ENCODE measurements at regions not wholly inside any gene's neighbourhood (a gene's known extent, or its start where the extent isn't known, plus 50 kb on each side); places are given as distances from the start of the nearest gene placed in this dataset.

GRCh38 chr2:158045362-158045761 is 56.3 kb upstream of the UPP2 start:
- WGBS, 4 donors = 69 to 89% (median 84%) methylated on average over 3 of the region's 3 CpGs
- Histone ChIP-seq H3K4me1 (peaks cover 0 to 31% (median 8%) of the 10 kb centered on the region in 12 donors), H3K27ac (no peak overlapping the region), H3K27me3 (no peaks in the 10 kb centered on the region), H3K4me3 (no peak overlapping the region), H3K36me3 (no peaks in the 10 kb centered on the region), H3K9me3 (no peaks in the 10 kb centered on the region)
- intact Hi-C loops (cut with DNase I) = no loop called here
- no peak for TF ChIP-seq POLR2A (IDR thresholded peaks at IDR 0.05)
- TF ChIP-seq CTCF (IDR thresholded peaks at IDR 0.05) = no peak
- ATAC-seq = no peak
- no peak for DNase-seq

- ATAC-seq (no peak), DNase-seq (no peak)
- Histone ChIP-seq H3K9me3 (no peaks in the 10 kb centered on the region), H3K4me3 (no peak overlapping the region), H3K36me3 (no peaks in the 10 kb centered on the region), H3K4me1 (peaks cover 0 to 31% (median 8%) of the 10 kb centered on the region in 12 donors), H3K27ac (peak overlapping the region in 9 of 12 donors; percentile 44 to 75 (median 60)), H3K27me3 (no peaks in the 10 kb centered on the region)
- intact Hi-C loops (cut with DNase I) = no loop called here
- 62 to 71% (median 67%) methylated on average over 5 of the region's 5 CpGs for WGBS, 4 donors
- TF ChIP-seq POLR2A (IDR thresholded peaks at IDR 0.05) (no peak), CTCF (IDR thresholded peaks at IDR 0.05) (no peak)
Measured at GRCh38 chr2:158043181-158043948, 58.3 kb upstream of the UPP2 start.

- no peak for TF ChIP-seq POLR2A (IDR thresholded peaks at IDR 0.05)
- TF ChIP-seq CTCF (IDR thresholded peaks at IDR 0.05) = no peak
- intact Hi-C loops (cut with DNase I) = no loop called here
- ATAC-seq = peak in 3 of 4 donors; percentile 48 to 82 (median 52)
- DNase-seq = peak in 3 of 5 donors; percentile 36 to 51 (median 38)
- H3K4me1 ChIP-seq = peaks cover 0 to 27% (median 8%) of the 10 kb centered on the region in 12 donors
- WGBS, 4 donors = 61 to 66% (median 65%) methylated on average over 6 of the region's 6 CpGs
- H3K27me3 ChIP-seq = no peaks in the 10 kb centered on the region
- H3K4me3 ChIP-seq = no peak overlapping the region
- H3K36me3 ChIP-seq = no peaks in the 10 kb centered on the region
- no peaks in the 10 kb centered on the region for H3K9me3 ChIP-seq
- H3K27ac ChIP-seq = peak overlapping the region in 10 of 12 donors; percentile 9 to 75 (median 60)
Measured at GRCh38 chr2:158042666-158043065, 59.0 kb upstream of the UPP2 start.

- ATAC-seq = peak in 3 of 4 donors; percentile 34 to 81 (median 42)
- 35 to 41% (median 37%) methylated on average over 2 of the region's 2 CpGs for WGBS, 4 donors
- Histone ChIP-seq H3K27ac (peak overlapping the region in 8 of 12 donors; percentile 9 to 75 (median 60)), H3K27me3 (no peaks in the 10 kb centered on the region), H3K36me3 (no peaks in the 10 kb centered on the region), H3K4me1 (peaks cover 0 to 22% (median 8%) of the 10 kb centered on the region in 12 donors), H3K4me3 (no peak overlapping the region), H3K9me3 (no peaks in the 10 kb centered on the region)
- TF ChIP-seq POLR2A (IDR thresholded peaks at IDR 0.05) = no peak
- TF ChIP-seq CTCF (IDR thresholded peaks at IDR 0.05) = no peak
- no peak for DNase-seq
- intact Hi-C loops (cut with DNase I) = no loop called here
Measured at GRCh38 chr2:158042245-158042644, 59.4 kb upstream of the UPP2 start.

Data from heart left ventricle (tissue), 16 donors.